ENCODE measurements at regions not wholly inside any gene's neighbourhood (a gene's known extent, or its start where the extent isn't known, plus 50 kb on each side); places are given as distances from the start of the nearest gene placed in this dataset.

- TF ChIP-seq POLR2AphosphoS5 (IDR thresholded peaks at IDR 0.05; ENCODE audit: insufficient read depth, low read depth, low read length): no peak
- TF ChIP-seq, protein P1, sequence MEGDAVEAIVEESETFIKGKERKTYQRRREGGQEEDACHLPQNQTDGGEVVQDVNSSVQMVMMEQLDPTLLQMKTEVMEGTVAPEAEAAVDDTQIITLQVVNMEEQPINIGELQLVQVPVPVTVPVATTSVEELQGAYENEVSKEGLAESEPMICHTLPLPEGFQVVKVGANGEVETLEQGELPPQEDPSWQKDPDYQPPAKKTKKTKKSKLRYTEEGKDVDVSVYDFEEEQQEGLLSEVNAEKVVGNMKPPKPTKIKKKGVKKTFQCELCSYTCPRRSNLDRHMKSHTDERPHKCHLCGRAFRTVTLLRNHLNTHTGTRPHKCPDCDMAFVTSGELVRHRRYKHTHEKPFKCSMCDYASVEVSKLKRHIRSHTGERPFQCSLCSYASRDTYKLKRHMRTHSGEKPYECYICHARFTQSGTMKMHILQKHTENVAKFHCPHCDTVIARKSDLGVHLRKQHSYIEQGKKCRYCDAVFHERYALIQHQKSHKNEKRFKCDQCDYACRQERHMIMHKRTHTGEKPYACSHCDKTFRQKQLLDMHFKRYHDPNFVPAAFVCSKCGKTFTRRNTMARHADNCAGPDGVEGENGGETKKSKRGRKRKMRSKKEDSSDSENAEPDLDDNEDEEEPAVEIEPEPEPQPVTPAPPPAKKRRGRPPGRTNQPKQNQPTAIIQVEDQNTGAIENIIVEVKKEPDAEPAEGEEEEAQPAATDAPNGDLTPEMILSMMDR (IDR thresholded peaks at IDR 0.05; ENCODE audit: extremely low read depth in 1 of 2, insufficient read depth in 1 of 2, low read depth in 1 of 2, low read length in 2 of 2): no peak
- no peak for TF ChIP-seq POLR2A (IDR thresholded peaks at IDR 0.05; ENCODE audit: low read depth, low read length)
- TF ChIP-seq MYC (IDR thresholded peaks at IDR 0.05; ENCODE audit: low read depth, low read length): no peak
These were observed 225.8 kb downstream of the RNF152 start for GRCh38 chr18:61666876-61667590.

Measured in endothelial cell of umbilical vein (primary cell).